Immature natural killer cell (primary cell): ENCODE measurements at regions not wholly inside any gene's neighbourhood (a gene's known extent, or its start where the extent isn't known, plus 50 kb on each side); places are given as distances from the start of the nearest gene placed in this dataset.
"Not testable (repeated sequence)": the region's sequence is repeated elsewhere in the genome, so short reads cannot be mapped to it uniquely, and the experiment has no call there.

ENCODE experiments used
- DNase-seq, 3 donors: peaks; one replicate each; pipeline ENCODE4 v3.0.0; 2022; ENCODE audit warnings: mixed read lengths in 1 of 3
- H3K27ac Mint-ChIP-seq, 6 donors: one replicate each; pipeline ENCODE4 v1.8.0; 2020; ENCODE audit warnings: mixed read lengths in 6 of 6, mild to moderate bottlenecking in 5 of 6, inconsistent platforms in 4 of 6, moderate library complexity in 3 of 6
- H3K27me3 Mint-ChIP-seq, 3 donors: one replicate each; pipeline ENCODE4 v1.8.0; 2020 to 2021; ENCODE audit warnings: low read depth in 3 of 3, mild to moderate bottlenecking in 3 of 3, mixed read lengths in 3 of 3, moderate library complexity in 3 of 3, inconsistent platforms in 1 of 3
- H3K36me3 Mint-ChIP-seq, 3 donors: one replicate each; pipeline ENCODE4 v1.8.0; 2020; ENCODE audit warnings: mixed read lengths in 3 of 3, inconsistent platforms in 2 of 3, mild to moderate bottlenecking in 2 of 3
- H3K4me1 Mint-ChIP-seq, 2 donors: one replicate each; pipeline ENCODE4 v1.8.0; 2020; ENCODE audit warnings: inconsistent platforms in 2 of 2, mild to moderate bottlenecking in 2 of 2, mixed read lengths in 2 of 2, moderate library complexity in 1 of 2
- H3K4me3 Mint-ChIP-seq, 5 donors: one replicate each; pipeline ENCODE4 v1.8.0; 2020; ENCODE audit warnings: mild to moderate bottlenecking in 5 of 5, mixed read lengths in 5 of 5, inconsistent platforms in 3 of 5, moderate library complexity in 3 of 5
- H3K9me3 Mint-ChIP-seq, 6 donors: one replicate each; pipeline ENCODE4 v1.8.0; 2020; ENCODE audit warnings: mild to moderate bottlenecking in 6 of 6, mixed read lengths in 6 of 6, inconsistent platforms in 4 of 6, moderate library complexity in 3 of 6

DNA sequence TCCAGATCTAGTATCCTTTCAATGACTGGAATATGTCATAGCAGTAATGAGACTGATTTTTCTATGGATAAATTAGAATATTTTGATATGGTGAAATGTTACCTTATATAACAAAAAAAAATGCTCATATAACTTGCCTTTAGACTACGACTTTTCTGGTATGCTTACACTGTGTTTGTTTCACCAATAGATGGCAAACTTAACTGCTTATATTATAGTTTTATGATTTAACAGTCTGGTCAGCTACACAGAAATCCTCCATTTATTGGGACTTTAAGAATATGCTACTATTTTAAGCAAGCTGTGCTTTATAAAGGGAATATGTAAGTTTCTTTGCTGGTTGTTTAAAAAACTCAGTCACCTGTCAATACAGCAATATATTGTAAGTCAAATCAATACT, 205.6 kb downstream of the VGLL3 start:
- no peak for DNase-seq
- no peaks in the 10 kb centered on the region for H3K27me3 Mint-ChIP-seq
- no peak overlapping the region for H3K27ac Mint-ChIP-seq
- no peaks in the 10 kb centered on the region for H3K36me3 Mint-ChIP-seq
- H3K4me3 Mint-ChIP-seq, result no peak overlapping the region
- no peaks in the 10 kb centered on the region for H3K4me1 Mint-ChIP-seq
- peaks cover 0 to 3% (median 0%) of the 10 kb centered on the region in 6 donors for H3K9me3 Mint-ChIP-seq

DNA sequence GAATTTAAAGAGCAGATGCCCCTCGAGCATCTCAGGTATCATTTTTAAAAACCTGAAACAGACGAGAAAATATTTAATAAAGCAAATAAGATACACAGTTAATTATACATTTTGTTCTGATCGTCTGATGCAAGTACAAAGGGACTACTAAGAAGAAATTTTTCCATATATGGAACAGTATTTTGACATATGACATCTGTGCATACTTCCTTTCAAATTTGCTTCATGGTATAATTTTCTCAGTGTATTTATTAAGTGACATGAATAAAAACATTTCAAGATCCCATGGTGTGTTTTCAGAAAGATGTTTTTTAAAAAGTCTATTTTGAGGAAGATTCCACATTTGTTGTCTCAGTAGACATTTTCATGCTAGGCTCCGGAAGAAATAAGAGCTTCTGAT, 208.1 kb downstream of the VGLL3 start:
- no peaks in the 10 kb centered on the region for H3K36me3 Mint-ChIP-seq
- H3K9me3 Mint-ChIP-seq, result peaks cover 0 to 7% (median 5%) of the 10 kb centered on the region in 6 donors
- H3K4me1 Mint-ChIP-seq, result no peaks in the 10 kb centered on the region
- no peak overlapping the region for H3K4me3 Mint-ChIP-seq
- H3K27ac Mint-ChIP-seq, result no peak overlapping the region
- H3K27me3 Mint-ChIP-seq, result no peaks in the 10 kb centered on the region
- DNase-seq, result no peak

- no peaks in the 10 kb centered on the region for H3K4me1 Mint-ChIP-seq
These were observed 208.7 kb downstream of the VGLL3 start for GRCh38 chr3:86782286-86782685.

GRCh38 chr3:86774082-86774691, 216.8 kb downstream of the VGLL3 start:
- no peak for DNase-seq
- H3K4me3 Mint-ChIP-seq, result no peak overlapping the region
- H3K36me3 Mint-ChIP-seq, result no peaks in the 10 kb centered on the region
- no peaks in the 10 kb centered on the region for H3K27me3 Mint-ChIP-seq
- H3K9me3 Mint-ChIP-seq, result peaks cover 0 to 7% (median 5%) of the 10 kb centered on the region in 6 donors
- H3K4me1 Mint-ChIP-seq, result no peaks in the 10 kb centered on the region
- H3K27ac Mint-ChIP-seq, result no peak overlapping the region

More at GRCh38 chr3:86782286-86782685, 208.7 kb downstream of the VGLL3 start:
- Mint-ChIP-seq H3K27ac (no peak overlapping the region), H3K9me3 (peaks cover 0 to 7% (median 6%) of the 10 kb centered on the region in 6 donors), H3K27me3 (no peaks in the 10 kb centered on the region), H3K4me3 (no peak overlapping the region), H3K36me3 (no peaks in the 10 kb centered on the region)
- DNase-seq, result no peak

DNA sequence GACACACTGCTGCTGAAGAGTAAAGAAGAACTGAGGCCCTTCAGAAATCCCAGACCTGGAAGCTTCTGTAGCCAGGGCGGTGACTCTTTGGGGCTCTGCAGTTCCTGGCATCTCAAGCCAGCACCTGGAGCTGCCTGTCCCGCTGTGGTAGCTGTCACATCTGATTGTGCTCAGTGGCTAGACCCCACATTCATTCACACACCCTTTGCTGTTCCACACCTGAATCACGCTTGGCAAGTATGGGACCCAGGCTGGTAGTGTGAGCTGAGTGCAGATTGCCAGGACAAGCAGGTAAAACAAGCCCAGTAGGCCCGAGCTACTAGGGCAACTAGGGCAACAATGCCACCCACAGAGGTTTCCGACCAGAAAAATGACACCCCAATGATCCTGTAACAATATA, 218.2 kb downstream of the VGLL3 start:
- no peak overlapping the region for H3K27ac Mint-ChIP-seq
- H3K4me1 Mint-ChIP-seq, result no peaks in the 10 kb centered on the region
- no peak overlapping the region for H3K4me3 Mint-ChIP-seq
- no peaks in the 10 kb centered on the region for H3K36me3 Mint-ChIP-seq
- H3K27me3 Mint-ChIP-seq, result no peaks in the 10 kb centered on the region
- H3K9me3 Mint-ChIP-seq, result peaks cover 0 to 4% (median 2%) of the 10 kb centered on the region in 6 donors
- no peak for DNase-seq

GRCh38 chr3:86771741-86772512, 219.0 kb downstream of the VGLL3 start:
- Mint-ChIP-seq H3K4me3 (no peak overlapping the region), H3K36me3 (no peaks in the 10 kb centered on the region), H3K27ac (no peak overlapping the region), H3K9me3 (peaks cover 0 to 4% (median 2%) of the 10 kb centered on the region in 6 donors), H3K4me1 (no peaks in the 10 kb centered on the region), H3K27me3 (no peaks in the 10 kb centered on the region)
- no peak for DNase-seq

- H3K27ac Mint-ChIP-seq, result no peak overlapping the region
- H3K36me3 Mint-ChIP-seq, result no peaks in the 10 kb centered on the region
- no peak for DNase-seq
- H3K27me3 Mint-ChIP-seq, result peaks cover 0 to 2% (median 0%) of the 10 kb centered on the region in 3 donors
- no peaks in the 10 kb centered on the region for H3K4me1 Mint-ChIP-seq
- peaks cover 6 to 18% (median 10%) of the 10 kb centered on the region in 6 donors for H3K9me3 Mint-ChIP-seq
- H3K4me3 Mint-ChIP-seq, result no peak overlapping the region
These were observed 224.6 kb downstream of the VGLL3 start for GRCh38 chr3:86766331-86766730.

GRCh38 chr3:86757322-86758179, 233.4 kb downstream of the VGLL3 start:
- H3K9me3 Mint-ChIP-seq, result peaks cover 16 to 59% (median 44%) of the 10 kb centered on the region in 6 donors
- H3K27ac Mint-ChIP-seq, H3K4me3 Mint-ChIP-seq, H3K27me3 Mint-ChIP-seq, DNase-seq, H3K4me1 Mint-ChIP-seq, H3K36me3 Mint-ChIP-seq: not testable (repeated sequence)

DNA sequence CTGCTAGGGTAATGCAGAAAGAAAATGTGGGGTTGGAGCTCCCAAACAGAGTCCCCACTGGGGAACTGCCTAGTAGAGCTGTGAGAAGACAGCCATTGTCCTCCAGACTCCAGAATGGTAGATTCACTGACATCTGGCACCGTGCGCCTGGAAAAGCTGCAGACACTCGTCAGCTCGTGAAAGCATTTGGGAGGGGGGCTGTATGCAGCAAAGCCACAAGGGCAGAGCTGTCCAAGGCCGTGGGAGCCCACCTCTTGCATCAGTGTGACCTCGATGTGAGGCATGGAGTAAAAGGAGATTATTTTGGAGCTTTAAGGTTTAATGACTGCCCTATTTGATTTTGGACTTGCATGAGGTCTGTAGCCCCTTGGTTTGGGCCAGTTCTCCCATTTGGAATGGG, 242.9 kb downstream of the VGLL3 start:
- Mint-ChIP-seq H3K36me3 (no peaks in the 10 kb centered on the region), H3K9me3 (peaks cover 4 to 44% (median 15%) of the 10 kb centered on the region in 6 donors), H3K27ac (no peak overlapping the region), H3K4me1 (no peaks in the 10 kb centered on the region), H3K27me3 (no peaks in the 10 kb centered on the region), H3K4me3 (no peak overlapping the region)
- DNase-seq, result no peak

- Mint-ChIP-seq H3K27ac (no peak overlapping the region), H3K9me3 (peaks cover 2 to 22% (median 10%) of the 10 kb centered on the region in 6 donors), H3K27me3 (no peaks in the 10 kb centered on the region), H3K4me3 (no peak overlapping the region), H3K4me1 (no peaks in the 10 kb centered on the region), H3K36me3 (no peaks in the 10 kb centered on the region)
- no peak for DNase-seq
These were observed 246.9 kb downstream of the VGLL3 start for GRCh38 chr3:86744051-86744450.

DNA sequence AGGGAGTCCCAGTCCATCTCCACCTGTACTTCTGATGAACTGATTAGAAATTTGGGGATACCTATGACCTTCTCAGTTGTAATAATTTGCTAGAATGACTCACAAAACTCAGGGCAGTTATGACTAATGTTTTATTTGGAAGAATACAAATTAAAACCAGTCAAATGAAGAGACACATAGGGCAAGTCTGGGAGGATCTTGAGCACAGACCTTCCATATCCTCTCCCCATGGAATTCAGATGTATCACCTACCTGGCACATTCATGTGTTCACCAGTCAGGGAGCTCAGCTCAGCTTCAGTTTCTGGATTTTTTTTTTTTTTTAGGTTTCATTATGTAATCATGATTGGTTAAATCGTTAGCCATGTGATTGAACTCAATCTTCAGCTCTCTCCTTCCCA, 247.7 kb downstream of the VGLL3 start:
- DNase-seq, result no peak
- Mint-ChIP-seq H3K27ac (no peak overlapping the region), H3K36me3 (no peaks in the 10 kb centered on the region), H3K9me3 (peaks cover under 1 to 15% (median 9%) of the 10 kb centered on the region in 6 donors), H3K27me3 (no peaks in the 10 kb centered on the region), H3K4me3 (no peak overlapping the region), H3K4me1 (no peaks in the 10 kb centered on the region)

DNA sequence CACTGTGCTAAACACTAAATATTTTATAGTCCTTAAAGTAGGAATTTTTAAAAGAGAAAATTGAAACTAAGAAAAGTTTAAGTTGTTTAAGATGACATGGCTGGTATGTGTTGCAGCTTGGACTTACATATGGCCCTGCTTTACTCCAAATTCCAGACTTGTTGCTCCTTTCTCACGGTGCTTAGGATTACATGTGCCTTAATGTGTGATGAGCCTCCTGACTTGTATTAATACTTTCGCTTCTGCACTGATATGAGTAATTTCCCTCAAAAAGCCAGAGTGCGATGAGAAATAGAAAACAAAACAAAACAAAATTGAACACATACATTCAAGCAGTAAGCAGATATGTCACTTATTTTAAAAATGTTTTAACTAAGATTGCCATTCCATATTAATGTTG, 250.2 kb downstream of the VGLL3 start:
- no peak for DNase-seq
- no peaks in the 10 kb centered on the region for H3K36me3 Mint-ChIP-seq
- peaks cover 0 to 20% (median 2%) of the 10 kb centered on the region in 6 donors for H3K9me3 Mint-ChIP-seq
- no peak overlapping the region for H3K27ac Mint-ChIP-seq
- H3K4me3 Mint-ChIP-seq, result no peak overlapping the region
- no peaks in the 10 kb centered on the region for H3K27me3 Mint-ChIP-seq
- H3K4me1 Mint-ChIP-seq, result no peaks in the 10 kb centered on the region

DNA sequence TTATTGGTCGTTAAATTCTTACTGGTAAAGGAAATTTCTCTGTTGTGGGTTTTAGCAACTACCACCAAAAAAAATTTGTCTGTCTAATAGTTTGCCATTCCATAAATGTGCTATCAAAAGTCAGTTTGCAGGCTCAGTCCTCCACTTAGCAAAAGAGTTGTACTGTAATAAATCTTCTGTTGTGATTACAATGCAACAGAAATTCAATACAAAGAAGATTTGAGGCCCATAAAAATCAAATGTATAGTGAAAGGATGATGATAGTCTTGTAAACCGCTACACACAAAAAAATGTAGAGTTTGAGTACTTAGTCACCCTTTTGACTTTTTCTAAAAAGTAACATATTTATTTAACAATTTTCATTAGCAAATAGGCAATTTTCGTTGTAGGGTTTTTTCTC, 251.7 kb downstream of the VGLL3 start:
- H3K36me3 Mint-ChIP-seq, result no peaks in the 10 kb centered on the region
- H3K27ac Mint-ChIP-seq, result no peak overlapping the region
- no peak overlapping the region for H3K4me3 Mint-ChIP-seq

GRCh38 chr3:86738684-86739083, 252.3 kb downstream of the VGLL3 start:
- H3K4me1 Mint-ChIP-seq, result no peaks in the 10 kb centered on the region
- H3K27me3 Mint-ChIP-seq, result peaks cover 0 to 2% (median 0%) of the 10 kb centered on the region in 3 donors
- no peak overlapping the region for H3K4me3 Mint-ChIP-seq
- H3K27ac Mint-ChIP-seq, result no peak overlapping the region
- H3K36me3 Mint-ChIP-seq, result no peaks in the 10 kb centered on the region
- peaks cover 0 to 37% (median 3%) of the 10 kb centered on the region in 6 donors for H3K9me3 Mint-ChIP-seq
- no peak for DNase-seq

More for the DNA sequence above, 251.7 kb downstream of the VGLL3 start:
- DNase-seq, result no peak
- Mint-ChIP-seq H3K27me3 (peaks cover 0 to 2% (median 0%) of the 10 kb centered on the region in 3 donors), H3K4me1 (no peaks in the 10 kb centered on the region), H3K9me3 (peaks cover 0 to 33% (median 2%) of the 10 kb centered on the region in 6 donors)
